Raji (cell line): ENCODE measurements at regions not wholly inside any gene's neighbourhood (a gene's known extent, or its start where the extent isn't known, plus 50 kb on each side); places are given as distances from the start of the nearest gene placed in this dataset.

ENCODE experiments used
- POLR2A ChIP-seq: IDR thresholded peaks from 2 replicates; pipeline ENCODE4 v1.6.1; 2011; ENCODE audit warnings: low read depth, low read length, control low read depth; ENCODE audit not compliant: insufficient read depth

- TF ChIP-seq POLR2A, result no peak
These were observed 204.5 kb downstream of the KCNRG start for GRCh38 chr13:50219743-50220142.

DNA sequence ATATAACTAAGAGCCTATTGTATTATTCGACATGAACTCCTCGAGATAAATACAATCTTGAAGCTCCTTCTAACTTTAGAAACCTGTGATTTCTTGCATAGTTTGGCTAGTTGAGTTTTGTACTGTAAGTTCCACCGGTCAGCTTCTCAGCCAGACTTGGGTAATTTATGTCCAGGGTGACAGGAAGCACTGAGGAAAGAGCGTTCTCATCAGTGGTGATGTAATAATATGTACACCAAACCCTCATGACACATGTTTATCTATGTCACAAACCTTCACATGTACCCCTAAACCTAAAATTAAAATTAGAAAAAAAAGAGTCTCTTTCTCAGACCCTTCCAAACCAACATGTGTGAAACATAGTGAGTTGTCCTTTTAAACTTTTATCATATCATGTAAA lies 205.7 kb downstream of the KCNRG start:
- no peak for TF ChIP-seq POLR2A

DNA sequence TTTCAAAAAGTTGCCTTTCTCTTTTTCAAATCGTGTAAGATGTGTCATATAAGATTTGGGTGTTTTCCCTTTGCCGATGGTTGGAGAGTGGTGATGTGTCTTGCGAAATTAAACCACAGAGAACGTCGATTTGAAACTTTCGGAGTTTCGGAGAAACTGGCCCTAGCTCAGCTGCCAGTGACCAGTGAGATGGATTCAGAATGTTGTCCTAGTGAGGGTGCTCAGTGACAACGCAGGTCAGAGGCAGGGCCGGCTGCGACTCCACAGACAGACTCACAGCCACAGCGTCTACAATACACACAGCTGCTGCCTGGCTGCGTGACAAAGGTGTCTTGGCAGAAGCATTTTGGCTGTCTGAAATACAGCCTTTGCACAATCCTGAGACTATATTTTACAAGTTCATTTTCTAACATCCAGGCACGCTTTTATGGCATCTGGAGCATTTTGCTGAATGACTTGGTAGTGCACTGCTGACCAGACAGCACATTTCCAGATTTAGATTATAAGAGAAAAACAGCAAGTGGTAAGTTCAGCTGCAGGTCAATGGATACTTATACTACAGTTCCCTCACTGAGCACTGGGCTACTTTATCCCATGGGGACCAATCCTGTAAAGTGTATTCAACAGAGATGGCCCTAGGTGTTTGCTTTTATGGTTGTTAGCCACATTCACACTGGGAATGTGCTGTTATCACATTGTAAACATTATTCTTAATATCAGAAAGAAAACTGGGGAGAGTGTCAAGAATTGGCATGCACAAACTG lies 207.5 kb downstream of the KCNRG start:
- TF ChIP-seq POLR2A, result no peak

DNA sequence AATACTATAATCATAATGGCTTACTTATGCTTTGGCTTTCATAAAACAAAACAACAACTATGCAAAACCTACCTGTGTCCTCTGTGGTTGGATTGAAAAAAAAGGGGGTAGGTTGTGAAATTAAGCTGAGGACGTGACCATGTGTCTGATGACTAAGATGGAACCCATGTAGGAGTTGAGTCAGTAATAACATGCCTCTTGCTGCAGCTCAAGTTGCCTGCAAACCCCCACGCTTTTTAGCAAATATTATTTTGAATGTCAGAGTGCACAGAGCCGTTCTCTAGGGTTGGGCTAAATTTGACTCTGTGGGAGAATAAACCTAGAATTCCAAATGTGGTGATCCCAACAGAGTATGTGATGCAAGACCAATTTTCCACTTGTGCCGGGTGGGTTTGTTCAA lies 209.3 kb downstream of the KCNRG start:
- no peak for TF ChIP-seq POLR2A

- no peak for TF ChIP-seq POLR2A
These were observed 210.2 kb downstream of the KCNRG start for GRCh38 chr13:50225193-50226155.

DNA sequence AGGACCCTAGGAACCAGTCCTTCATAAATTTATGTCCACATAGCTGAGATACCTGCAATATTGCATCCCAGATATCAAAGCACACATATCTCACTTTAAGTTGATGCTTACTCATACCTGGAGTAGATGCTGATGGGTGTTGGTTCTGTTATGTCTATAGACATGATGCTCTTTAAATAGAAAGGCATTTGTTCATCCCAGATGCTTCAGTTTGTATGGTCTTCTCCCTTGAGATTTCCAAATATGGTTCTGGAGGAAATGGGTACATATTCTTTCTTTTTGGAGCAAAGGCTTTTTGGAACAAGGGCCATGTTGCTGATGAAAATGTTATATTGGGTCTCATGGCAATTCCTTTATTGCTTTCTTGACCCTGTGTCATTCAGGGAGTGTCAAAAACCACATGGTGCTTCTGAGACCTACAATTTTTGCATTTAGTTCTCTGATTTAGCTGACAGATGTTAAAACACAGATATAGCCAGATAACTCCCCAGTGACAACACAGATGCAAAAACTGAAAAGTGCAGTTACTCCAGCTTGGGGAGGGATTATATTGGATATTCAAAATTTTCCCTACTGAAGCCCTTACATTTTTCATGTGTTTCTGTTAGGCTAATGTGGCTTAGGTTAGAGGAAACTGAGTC lies 211.4 kb downstream of the KCNRG start:
- no peak for TF ChIP-seq POLR2A

DNA sequence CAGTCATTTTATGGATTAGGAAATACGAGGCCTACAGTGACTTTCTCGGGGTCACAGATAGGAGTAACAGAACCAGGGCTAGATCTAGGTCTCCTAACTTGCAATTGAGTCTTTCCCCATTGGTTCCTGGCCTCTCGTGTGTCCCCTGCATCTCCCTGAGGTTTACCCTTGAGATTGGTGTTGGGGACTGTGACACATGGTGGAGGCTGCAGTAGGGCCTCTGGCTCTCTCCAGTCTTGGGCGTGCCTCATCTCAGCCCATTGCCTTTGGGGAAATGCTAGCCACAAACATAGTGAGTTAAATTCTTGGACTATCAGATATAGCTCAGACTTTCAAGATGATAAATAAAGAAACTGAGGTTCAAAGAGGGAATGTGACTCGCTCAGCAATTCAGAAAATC lies 212.1 kb downstream of the KCNRG start:
- no peak for TF ChIP-seq POLR2A

DNA sequence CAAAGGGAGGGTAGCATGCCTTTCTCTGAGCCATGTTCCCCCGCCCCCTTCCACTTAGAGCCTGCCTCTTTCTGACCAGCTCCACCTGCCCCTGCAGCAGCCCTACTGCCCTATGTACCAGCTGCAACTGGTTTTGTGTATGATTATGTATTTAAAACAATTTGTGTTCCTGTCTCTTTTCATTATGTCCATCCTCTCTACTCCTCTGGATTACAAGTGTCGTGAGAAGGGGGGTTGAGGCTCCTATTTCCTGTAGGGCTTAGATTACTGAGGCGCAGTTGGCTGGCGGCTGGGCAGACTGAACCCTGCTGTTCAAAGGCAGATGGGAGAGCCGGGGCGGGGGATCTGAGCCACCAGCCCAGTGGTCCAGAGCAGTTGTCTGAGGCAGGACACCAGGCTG lies 213.3 kb downstream of the KCNRG start:
- no peak for TF ChIP-seq POLR2A

- TF ChIP-seq POLR2A, result no peak
These were observed 214.9 kb downstream of the KCNRG start for GRCh38 chr13:50229960-50230661.

GRCh38 chr13:50230662-50230978 lies 215.4 kb downstream of the KCNRG start:
- no peak for TF ChIP-seq POLR2A

DNA sequence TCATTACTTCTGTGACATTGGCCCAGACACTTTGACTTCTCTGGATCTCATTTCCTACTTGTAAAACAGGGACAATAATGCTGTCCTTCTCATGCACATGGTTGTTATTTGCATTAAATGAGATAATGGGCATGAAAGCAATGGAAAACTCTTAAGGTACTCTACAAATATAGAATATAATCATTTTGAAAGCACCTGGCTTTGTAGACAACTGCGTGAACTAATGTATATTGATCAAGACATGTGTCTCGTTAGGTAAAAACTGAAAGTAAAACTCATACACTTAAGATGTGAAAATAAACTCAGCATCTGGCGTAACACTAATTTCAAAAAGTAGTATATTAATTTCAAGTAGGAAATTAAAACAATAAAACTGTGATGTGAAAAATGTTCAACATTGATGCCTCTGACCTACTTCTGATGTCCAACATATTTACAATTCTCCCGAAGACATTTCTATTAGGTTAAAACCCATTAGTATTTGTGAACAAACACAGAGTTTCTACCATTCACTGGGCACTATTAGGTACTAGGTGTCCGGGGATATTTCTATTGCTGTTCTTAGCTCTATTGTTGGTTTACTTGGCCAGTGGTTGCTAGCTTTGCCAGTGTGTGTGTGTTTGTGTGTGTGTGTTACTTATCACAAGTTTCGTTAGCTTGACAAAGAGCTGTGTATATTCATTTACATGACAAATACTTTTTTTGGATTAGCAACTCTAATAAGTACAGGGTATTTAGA lies 220.5 kb downstream of the KCNRG start:
- TF ChIP-seq POLR2A, result no peak

DNA sequence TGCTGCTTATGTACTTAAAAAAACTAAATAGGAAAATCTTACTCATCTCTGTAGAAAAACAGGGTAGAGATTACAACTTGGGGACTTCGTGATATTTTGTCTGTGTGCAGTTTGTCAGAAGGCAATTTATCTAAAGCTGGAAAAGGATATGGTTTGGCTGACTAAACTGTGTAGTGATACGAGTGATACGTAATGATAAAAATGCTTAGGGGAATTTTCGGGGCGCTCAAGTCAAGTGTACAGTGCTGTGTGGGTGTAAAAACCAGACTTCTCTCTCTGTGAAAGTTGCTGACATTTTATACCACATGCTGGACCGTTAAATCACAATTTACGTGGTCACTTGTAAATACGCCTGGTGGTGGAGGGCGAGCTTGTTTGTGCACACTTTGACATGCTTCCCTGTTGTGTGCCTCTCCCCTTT lies 221.7 kb downstream of the KCNRG start:
- TF ChIP-seq POLR2A, result no peak

- TF ChIP-seq POLR2A, result no peak
These were observed 223.7 kb downstream of the KCNRG start for GRCh38 chr13:50238922-50239321.

DNA sequence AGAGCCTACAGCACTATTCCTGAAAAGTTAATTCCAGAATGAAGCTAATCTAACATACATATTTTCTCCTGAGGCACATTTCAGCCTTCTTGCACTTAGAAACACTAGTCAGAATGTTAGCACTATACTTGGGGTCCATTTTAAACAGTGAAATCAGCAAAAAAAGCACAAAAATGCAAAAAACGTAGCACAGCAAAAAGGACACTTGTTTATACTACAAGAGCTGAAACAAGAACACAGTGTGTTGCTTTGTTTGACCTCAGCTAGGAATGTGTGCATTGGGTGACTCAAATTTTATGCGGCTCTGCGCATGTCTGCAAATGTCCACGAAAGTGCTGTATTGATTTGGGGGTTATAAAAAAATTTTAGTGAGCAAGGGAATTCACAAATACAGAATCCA lies 226.2 kb downstream of the KCNRG start:
- no peak for TF ChIP-seq POLR2A

DNA sequence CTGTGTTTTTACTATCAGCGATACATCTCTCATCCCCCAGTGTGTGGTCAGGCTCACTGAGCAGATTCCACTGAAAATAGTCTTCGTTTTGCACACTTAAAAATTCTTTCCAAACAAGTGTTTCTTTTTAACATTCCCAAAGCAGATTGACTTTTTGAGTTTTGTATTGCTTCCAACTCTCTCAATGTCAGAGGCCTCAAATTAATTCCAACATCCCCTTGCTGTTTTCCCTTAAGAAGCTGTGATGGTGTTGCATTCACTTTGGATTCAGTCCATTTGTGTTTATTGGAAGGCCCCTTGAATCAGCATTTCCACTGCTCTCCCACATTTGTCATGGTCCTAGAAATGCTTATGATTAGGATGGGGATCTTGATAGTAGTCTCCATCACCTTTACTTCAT lies 228.7 kb downstream of the KCNRG start:
- no peak for TF ChIP-seq POLR2A

- no peak for TF ChIP-seq POLR2A
These were observed 229.1 kb downstream of the KCNRG start for GRCh38 chr13:50244355-50244712.
